ENCODE measurements at regions not wholly inside any gene's neighbourhood (a gene's known extent, or its start where the extent isn't known, plus 50 kb on each side); places are given as distances from the start of the nearest gene placed in this dataset.
A peak's percentile ranks its signal among the peaks of the same experiment; 100 is the strongest.

GRCh38 chr13:75231235-75231634, 250.7 kb downstream of the TBC1D4 start:
- no peak for DNase-seq

- peak in 1 of 5 experiments; percentile 87 for DNase-seq
Measured at GRCh38 chr13:75226733-75227435, 255.1 kb downstream of the TBC1D4 start.

DNA sequence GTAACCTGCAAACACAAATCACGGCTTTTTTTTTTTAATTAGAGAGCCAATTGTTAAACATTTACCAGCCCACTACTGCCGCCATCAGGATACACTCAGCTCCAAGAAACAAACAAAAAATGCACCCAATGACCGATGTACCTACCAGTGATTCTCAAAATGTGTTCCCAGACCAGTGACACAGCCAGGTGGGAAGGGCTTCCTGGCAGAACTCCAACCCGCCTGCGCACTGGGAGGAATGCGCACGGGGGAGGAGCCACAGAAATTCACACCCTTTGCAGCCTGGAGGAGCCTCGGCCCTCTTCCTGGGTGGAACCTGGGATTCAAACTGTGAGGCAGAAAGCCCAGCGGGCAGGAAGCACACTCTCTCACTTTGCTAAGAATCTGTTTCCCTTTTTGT, 255.9 kb downstream of the TBC1D4 start:
- no peak for DNase-seq

GRCh38 chr13:75225288-75226032, 256.5 kb downstream of the TBC1D4 start:
- DNase-seq = no peak

- no peak for DNase-seq
Measured at GRCh38 chr13:75224053-75224742, 257.8 kb downstream of the TBC1D4 start.

DNA sequence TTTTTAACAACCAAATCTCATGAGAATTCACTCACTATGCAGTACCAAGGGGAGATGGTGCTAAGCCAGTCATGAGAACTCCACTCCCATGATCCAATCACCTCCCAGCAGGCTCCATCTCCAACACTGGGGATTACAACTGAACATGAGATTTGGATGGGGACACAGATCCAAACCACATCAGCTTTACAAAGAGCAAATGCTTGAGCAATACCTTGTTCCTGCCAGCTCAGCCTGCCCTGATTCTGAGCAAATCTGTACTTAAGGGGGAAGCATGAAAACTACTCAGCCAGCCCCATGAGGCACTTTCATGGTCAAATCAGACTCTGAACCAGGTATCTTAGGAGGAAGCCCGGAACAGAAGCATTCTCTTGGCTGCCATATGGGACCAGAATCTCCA, 259.9 kb downstream of the TBC1D4 start:
- DNase-seq = no peak

GRCh38 chr13:75220861-75221260, 261.1 kb downstream of the TBC1D4 start:
- DNase-seq = no peak

DNA sequence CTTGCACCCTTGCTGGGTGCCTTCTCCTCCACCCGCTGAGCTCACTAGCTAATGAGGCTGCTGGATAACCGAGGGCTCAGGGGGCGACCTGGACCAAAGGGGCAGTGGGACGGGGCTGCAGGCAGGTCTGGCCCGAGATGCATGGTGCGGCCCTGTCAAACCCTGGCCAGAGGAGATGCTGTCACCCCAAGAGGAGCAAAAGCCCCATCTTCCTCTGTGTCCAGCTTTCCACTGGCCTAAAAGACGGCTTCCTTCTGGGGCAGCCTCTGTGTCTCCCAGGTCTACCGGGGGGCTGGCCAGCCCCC, 261.8 kb downstream of the TBC1D4 start:
- no peak for DNase-seq

DNA sequence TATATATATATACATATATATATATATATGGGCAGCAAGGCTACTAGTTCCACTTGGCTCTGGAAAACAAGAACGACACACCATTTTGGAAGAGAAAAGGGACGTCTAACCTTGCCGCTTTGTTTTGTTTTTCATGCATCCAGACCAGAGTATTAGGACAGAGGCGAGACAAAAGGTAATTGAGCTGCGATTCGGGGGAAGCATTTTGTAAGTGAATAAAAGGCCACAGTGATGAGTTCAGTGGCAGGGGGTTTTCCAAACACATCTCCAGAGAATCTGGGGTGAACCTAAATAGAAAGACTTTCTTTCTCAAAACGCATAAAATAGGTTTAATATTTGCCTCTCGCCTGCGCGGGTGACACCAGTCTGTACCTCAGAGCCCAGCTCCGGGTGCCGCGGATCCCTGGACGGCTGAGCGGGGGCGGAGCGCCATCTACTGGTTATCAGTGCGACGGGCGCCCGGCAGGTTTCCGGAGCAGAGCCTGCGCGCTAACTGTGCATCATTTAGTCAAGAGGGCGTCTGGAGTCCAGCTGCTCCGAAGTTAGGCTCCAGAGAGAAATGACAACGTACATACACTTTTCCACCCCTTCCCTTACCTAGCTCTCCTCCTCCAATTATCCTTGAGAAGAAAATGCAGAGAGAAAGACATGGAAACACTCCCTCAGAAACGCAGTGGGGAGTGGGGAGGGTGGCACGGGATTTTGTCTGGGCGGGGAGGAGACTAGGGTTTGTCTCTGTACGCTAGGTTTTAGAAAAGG, 262.3 kb downstream of the TBC1D4 start:
- DNase-seq = peak; percentile 43 to 77 (median 68)

GRCh38 chr13:75217949-75218348, 264.0 kb downstream of the TBC1D4 start:
- no peak for DNase-seq

- no peak for DNase-seq
Measured at GRCh38 chr13:75216038-75216437, 265.9 kb downstream of the TBC1D4 start.

- no peak for DNase-seq
Measured at GRCh38 chr13:75214846-75215245, 267.1 kb downstream of the TBC1D4 start.

DNA sequence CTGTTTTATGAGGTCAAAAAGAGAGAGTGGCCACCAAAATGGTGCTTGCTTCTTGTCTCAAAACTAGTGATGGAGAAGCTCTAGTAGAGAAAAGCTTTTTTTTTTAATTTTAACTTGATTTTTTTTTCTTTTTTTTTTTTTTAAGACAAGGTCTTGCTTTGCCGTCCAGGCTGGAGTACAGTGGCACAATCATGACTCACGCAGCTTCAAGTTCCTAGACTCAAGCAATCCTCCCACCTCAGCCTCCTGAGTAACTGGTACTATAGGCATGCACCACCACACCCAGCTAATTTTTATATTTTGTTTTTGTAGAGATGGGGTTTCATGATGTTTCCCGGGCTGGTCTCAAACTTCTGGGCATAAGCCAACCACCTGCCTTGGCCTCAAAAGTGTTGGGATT, 279.0 kb downstream of the TBC1D4 start:
- no peak for DNase-seq

- no peak for DNase-seq
Measured at GRCh38 chr13:75197803-75198202, 284.2 kb downstream of the TBC1D4 start.

GRCh38 chr13:75196147-75196837, 285.7 kb downstream of the TBC1D4 start:
- no peak for DNase-seq

DNA sequence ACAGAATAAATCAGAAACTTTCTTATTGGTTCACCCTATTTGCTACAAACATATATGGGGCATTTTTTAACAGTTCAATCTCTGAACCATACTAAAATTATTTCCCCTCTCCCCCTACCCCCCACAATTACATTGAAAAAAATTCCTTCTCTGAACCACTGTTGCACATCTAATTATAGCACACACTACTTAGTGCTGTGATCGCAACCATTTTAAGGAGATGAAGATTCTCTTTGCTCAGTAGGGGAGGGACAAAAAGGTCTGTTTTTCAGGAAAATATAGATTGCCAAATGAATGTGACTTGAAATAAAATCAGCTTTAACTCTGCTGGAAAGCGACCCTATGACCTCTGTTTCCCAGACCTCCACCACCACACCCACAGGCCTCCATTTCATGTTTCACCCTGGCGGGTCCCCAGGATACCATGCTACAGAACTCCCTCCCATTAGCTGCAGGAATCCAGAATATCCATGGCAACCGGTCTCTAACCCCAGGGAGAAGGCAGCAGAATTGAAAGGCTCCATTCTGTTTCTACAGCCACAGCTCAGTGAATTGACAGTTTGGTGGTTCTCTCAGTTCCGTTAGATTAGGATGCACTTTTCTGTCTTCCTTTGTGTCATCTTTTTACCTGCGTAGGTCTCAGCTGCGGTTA, 286.3 kb downstream of the TBC1D4 start:
- no peak for DNase-seq

- DNase-seq = no peak
Measured at GRCh38 chr13:75194717-75195462, 287.1 kb downstream of the TBC1D4 start.

DNA sequence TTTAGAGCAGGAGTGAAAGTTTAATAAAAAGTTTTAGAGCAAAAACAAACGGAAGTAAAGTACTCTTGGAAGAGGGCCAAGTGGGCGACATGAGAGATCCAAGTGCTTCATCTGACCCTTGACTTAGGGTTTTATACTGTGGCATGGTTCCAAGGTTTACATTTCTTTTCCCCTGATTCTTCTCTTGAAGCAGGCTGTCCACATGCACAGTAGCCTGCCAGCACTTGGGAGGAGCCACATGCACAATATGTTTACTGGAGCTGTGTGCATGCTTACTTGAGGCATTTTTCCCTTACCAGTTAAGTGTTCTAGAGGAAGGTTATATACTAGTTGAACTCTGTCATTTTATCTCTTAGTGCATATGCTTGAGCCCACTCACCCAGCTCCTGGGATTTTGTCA, 295.6 kb downstream of the TBC1D4 start:
- no peak for DNase-seq

- no peak for DNase-seq
Measured at GRCh38 chr13:75181906-75182305, 300.1 kb downstream of the TBC1D4 start.

GRCh38 chr13:75180805-75181455, 301.0 kb downstream of the TBC1D4 start:
- no peak for DNase-seq

DNA sequence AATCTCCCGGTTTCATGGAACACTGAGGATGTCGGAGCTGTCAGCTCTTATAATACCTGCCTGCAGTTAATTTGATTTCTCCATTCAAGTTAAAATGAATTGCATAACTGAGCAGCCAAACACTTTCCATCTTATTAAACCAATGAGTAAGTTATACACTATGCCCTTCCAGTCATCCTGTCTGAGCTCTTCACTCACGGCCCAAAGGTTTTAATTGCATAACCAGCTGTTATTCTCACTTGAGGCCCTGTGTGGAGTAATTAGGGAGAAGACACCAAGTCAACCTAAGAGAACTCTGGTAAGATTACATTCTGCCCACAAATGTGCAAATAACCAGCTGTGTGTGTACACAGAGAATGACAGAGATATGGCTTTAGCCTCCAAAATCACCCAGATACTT, 303.5 kb downstream of the TBC1D4 start:
- DNase-seq = no peak
